Colonic mucosa (tissue), 4 donors: ENCODE measurements at regions not wholly inside any gene's neighbourhood (a gene's known extent, or its start where the extent isn't known, plus 50 kb on each side); places are given as distances from the start of the nearest gene placed in this dataset.

Source experiments
- DNase-seq: peaks from one replicate; pipeline ENCODE4 v3.0.0-alpha.2; 2020
- H3K27ac ChIP-seq: fragments of 200-600 bp; one replicate; pipeline ENCODE4 v1.8.0; 2021
- H3K27me3 ChIP-seq: fragments of 200-600 bp; one replicate; pipeline ENCODE4 v1.8.0; 2021
- H3K36me3 ChIP-seq: fragments of 200-600 bp; one replicate; pipeline ENCODE4 v1.8.0; 2021
- H3K4me1 ChIP-seq: fragments of 200-600 bp; one replicate; pipeline ENCODE4 v1.8.0; 2021; ENCODE audit warnings: mild to moderate bottlenecking
- H3K4me3 ChIP-seq: fragments of 200-600 bp; one replicate; pipeline ENCODE4 v1.8.0; 2021
- H3K9ac ChIP-seq, 2 donors: one replicate each; pipeline ENCODE4 v1.7.0; 2013; ENCODE audit warnings: control low read depth in 2 of 2, low read depth in 2 of 2, low read length in 2 of 2
- H3K9me3 ChIP-seq: fragments of 200-600 bp; one replicate; pipeline ENCODE4 v1.8.0; 2021
- intact Hi-C: fragments of 100-400 bp; cut with DNase I; formaldehyde crosslinking; loops from one replicate; pipeline ENCODE4 v1.14.1; 2022
- TF ChIP-seq, protein P1 (sequence below): fragments of 200-600 bp; IDR thresholded peaks from one replicate; pipeline ENCODE4 v1.8.0; 2022; ENCODE audit warnings: antibody characterized with exemption, mild to moderate bottlenecking
- donor health status: healthy.
- donor health status: DM: no; HTN: no; CAD: no.
- donor health status: DM: no; HTN: no; CAD: no.

DNA sequence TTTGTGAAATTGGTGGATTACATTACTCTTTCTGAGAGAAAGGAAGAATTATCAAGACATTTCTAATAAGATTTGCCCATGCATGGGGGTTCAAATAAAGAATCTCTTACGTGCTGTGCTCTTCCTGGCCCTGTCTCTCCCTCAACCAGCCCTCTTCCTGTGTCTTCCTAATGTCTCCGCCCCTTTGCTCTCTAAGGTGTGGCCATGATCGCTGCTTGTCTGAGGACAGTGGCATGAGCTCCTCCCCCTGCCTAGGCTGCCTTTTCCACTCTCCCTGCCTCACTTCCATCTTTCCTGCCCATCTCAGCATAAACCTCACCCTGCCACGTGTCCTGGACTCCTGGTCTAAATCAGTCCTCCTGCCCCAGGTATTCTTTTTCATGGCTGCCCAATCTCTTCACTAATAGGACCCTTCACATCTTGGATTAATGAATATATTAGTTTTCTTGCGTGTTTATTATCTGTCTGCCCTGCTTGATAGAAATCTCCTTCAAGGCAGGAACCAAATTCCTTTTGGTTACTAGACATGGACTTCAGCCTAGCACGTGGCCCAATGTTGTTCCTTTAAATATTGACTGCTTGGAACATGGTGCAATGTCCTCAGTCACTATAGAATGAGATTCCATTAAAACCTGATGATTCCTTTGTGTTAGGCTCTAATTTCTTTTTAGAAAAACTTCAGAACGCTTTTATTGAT, 122.3 kb downstream of the MTRR start:
- H3K9me3 ChIP-seq: no peaks in the 10 kb centered on the region
- H3K36me3 ChIP-seq: no peaks in the 10 kb centered on the region
- no peak overlapping the region for H3K27ac ChIP-seq
- intact Hi-C loops: no loop called here
- no peak overlapping the region for H3K9ac ChIP-seq
- H3K27me3 ChIP-seq: no peaks in the 10 kb centered on the region
- H3K4me3 ChIP-seq: no peak overlapping the region
- no peak for DNase-seq
- H3K4me1 ChIP-seq: no peaks in the 10 kb centered on the region
- TF ChIP-seq, protein P1, sequence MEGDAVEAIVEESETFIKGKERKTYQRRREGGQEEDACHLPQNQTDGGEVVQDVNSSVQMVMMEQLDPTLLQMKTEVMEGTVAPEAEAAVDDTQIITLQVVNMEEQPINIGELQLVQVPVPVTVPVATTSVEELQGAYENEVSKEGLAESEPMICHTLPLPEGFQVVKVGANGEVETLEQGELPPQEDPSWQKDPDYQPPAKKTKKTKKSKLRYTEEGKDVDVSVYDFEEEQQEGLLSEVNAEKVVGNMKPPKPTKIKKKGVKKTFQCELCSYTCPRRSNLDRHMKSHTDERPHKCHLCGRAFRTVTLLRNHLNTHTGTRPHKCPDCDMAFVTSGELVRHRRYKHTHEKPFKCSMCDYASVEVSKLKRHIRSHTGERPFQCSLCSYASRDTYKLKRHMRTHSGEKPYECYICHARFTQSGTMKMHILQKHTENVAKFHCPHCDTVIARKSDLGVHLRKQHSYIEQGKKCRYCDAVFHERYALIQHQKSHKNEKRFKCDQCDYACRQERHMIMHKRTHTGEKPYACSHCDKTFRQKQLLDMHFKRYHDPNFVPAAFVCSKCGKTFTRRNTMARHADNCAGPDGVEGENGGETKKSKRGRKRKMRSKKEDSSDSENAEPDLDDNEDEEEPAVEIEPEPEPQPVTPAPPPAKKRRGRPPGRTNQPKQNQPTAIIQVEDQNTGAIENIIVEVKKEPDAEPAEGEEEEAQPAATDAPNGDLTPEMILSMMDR: no peak

DNA sequence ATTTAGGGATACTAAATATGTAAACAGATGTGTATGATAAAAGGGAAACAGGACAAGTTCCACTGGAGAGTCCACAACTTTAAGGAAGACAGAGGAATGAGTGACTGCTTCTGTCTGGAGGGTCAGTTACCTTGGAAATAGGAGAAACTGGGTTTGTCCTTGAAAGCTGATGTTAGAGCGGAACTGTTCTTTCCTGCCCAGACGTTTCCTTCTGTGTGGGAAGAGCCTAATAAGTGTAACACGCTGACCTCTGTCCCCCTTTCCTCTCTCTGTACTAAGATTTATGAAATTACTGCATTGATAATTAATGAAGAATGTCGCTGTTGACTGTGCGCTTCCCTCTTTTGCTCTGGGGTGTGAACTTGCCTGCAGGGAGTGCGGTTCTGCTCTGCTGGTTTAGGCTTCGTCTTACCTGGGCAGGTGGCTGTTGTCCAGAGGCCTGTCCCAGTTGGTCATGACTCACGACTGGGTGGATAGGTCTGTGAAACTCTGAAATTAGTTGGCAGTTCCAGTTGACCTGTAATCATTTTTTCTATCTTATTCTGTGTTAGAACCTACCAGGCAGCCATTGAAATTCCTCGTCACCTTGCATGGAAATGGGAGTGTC, 126.8 kb downstream of the MTRR start:
- intact Hi-C loops: no loop called here
- Histone ChIP-seq H3K4me3 (no peak overlapping the region), H3K36me3 (no peaks in the 10 kb centered on the region), H3K9me3 (no peaks in the 10 kb centered on the region), H3K9ac (no peak overlapping the region), H3K27me3 (no peaks in the 10 kb centered on the region), H3K27ac (no peak overlapping the region), H3K4me1 (no peaks in the 10 kb centered on the region)
- no peak for DNase-seq
- TF ChIP-seq, protein P1: no peak

DNA sequence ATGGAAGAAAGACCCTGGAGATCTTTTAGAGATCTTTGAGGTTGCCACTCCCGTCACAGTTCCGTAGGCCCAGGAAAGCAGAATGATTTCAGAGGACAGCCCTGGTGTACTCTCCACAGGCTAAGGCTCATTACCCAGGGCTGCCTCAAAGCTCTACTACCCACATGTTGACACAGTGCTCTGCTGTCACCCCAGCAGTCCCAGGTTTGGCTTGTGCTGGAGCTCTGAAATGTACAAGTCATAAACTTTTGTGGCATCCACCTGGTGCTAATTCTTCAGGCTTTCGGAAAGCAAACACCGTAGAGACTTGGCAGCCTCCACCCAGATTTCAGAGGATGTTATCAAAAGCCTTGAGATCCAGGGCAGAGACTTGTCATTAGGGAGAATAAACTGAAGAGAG, 136.5 kb downstream of the MTRR start:
- no peak overlapping the region for H3K27ac ChIP-seq
- intact Hi-C loops: no loop called here
- DNase-seq: peak; percentile 33
- no peak overlapping the region for H3K9ac ChIP-seq
- no peak overlapping the region for H3K4me3 ChIP-seq
- H3K4me1 ChIP-seq: no peaks in the 10 kb centered on the region
- H3K36me3 ChIP-seq: no peaks in the 10 kb centered on the region
- TF ChIP-seq, protein P1: no peak
- no peaks in the 10 kb centered on the region for H3K9me3 ChIP-seq
- H3K27me3 ChIP-seq: no peaks in the 10 kb centered on the region

DNA sequence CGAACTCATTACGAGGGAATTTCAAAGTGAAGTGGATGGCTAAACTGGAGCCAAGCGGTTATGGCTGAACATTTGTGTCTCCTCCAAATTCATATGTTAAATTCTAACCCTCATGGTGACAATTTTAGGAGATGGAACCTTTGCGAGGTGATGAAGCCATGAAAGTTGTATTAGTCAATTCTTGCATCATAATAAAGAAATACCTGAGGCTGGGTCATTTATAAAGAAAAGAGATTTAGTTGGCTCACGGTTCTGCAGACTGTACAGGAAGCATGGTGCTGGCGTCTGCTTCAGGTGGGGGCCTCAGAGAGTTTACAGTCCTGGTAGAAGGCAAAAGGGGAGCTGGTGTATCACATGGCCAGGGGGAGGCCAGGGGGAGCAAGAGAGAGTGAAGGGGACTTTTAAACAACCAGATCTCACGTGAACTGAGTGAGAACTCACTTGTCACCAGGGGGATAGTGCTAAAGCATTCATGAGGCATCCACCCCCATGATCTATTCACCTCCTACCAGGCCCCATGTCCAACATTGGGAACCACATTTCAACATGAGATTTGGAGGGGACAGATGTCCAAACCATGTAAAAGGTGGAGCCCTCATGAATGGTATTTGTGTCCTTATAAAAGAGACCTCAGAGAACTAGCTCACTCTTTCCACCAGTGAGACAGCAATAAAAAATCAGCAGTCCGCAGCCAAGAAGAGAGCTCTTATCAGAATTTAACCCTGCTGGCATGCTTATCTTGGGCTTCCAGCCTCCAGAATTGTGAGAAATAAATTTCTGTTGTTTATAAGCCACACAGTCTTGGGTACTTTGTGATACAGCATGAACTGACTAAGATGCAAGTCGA, 143.4 kb downstream of the MTRR start:
- H3K36me3 ChIP-seq: no peaks in the 10 kb centered on the region
- no peak overlapping the region for H3K27ac ChIP-seq
- TF ChIP-seq, protein P1: no peak
- no peaks in the 10 kb centered on the region for H3K9me3 ChIP-seq
- intact Hi-C loops: no loop called here
- H3K4me1 ChIP-seq: no peaks in the 10 kb centered on the region
- H3K4me3 ChIP-seq: no peak overlapping the region
- H3K9ac ChIP-seq: no peak overlapping the region
- DNase-seq: no peak
- no peaks in the 10 kb centered on the region for H3K27me3 ChIP-seq

DNA sequence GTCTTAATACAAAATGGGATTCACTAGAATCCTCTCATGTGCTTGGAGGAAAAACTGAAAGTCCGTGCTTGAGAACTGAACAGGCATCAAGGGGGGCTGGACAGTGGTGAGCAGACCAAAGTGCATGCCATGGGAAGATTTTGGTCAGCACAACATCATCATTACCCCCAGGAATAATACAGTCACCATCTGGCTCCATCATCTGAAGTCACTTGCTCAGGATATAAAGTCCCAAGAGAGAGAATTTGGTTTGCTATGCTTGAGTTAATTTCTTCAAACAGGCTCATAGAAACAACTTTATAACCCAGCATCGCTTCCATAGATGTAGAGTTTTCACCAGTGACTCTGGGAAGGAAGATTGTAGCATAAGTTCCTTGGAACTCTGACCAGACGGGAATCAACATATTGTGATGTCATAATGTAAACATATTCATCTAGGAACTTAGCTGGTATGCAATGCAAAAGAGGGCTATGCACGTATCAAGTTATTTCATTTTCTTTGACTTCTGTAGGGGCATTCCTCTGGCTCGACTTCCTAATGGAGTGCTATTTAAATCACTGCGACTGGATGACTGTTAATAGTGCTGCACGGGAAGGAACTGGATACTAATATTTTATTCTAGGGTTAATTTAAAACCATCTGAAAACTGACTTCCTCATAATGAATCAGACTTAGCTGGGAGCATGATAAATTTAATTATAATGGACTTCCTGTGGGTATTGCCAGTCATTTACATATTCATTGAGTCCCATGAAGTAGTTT, 145.2 kb downstream of the MTRR start:
- no peak overlapping the region for H3K27ac ChIP-seq
- no peaks in the 10 kb centered on the region for H3K9me3 ChIP-seq
- DNase-seq: no peak
- H3K27me3 ChIP-seq: no peaks in the 10 kb centered on the region
- no peaks in the 10 kb centered on the region for H3K4me1 ChIP-seq
- intact Hi-C loops: no loop called here
- no peak overlapping the region for H3K9ac ChIP-seq
- no peak overlapping the region for H3K4me3 ChIP-seq
- no peaks in the 10 kb centered on the region for H3K36me3 ChIP-seq
- TF ChIP-seq, protein P1: no peak
